ENCODE measurements at regions not wholly inside any gene's neighbourhood (a gene's known extent, or its start where the extent isn't known, plus 50 kb on each side); places are given as distances from the start of the nearest gene placed in this dataset.
A peak's percentile ranks its signal among the peaks of the same experiment; 100 is the strongest.

DNA sequence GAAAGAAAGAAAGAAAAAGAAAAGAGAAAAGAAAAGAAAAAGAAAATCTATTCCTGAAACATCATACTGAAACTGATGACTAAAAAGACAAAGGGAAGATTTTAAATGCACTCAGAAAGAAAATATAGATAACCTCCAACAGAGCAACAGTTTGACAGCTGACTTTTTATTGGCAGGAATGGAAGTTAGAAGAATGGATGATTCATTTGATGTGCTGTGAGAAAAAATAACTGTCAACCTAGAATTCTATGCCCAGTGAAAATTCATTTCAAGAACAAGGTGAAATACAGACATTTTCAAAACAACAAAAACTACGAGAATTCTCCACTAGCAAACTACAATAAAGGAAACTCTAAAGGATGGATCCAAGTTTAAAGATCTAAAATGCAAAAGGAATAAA, 50.5 kb upstream of the HSPA12A start:
- DNase-seq (ENCODE audit: low spot score): no peak

- no peak for DNase-seq (ENCODE audit: low spot score)
Measured at GRCh38 chr10:116796469-116796868, 52.8 kb upstream of the ENO4 start.

DNA sequence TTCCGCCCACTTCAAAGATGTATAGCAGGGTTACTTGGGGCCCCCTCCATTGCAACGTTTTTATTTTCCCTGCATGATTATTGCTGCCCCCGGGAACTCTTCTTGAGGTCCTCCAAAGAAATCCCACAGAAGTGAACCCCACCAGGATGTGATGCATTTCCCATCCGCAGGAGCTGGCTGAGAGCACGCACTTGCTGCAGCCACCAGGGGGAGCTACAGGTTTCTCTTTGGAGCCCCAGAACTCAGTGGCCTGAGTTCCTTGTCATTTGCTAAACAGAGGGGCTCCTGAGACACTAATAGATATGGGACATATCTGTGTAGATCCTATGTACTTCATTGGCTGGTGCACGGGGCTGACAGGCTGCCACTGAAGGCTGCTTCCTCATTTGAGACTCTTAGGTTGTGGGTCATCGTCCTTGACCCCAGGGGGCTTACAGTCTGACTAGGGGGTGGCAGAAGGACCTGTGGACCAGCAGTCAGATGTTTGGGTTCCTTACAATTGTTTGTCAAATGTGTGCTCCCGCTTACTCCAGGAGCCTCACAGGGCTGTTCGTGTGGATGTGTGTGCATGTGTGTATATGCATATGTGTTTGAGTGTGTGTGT, 52.3 kb upstream of the ENO4 start:
- DNase-seq (ENCODE audit: low spot score): no peak

- peak; percentile 67 for DNase-seq (ENCODE audit: low spot score)
Measured at GRCh38 chr10:116798859-116799258, 50.4 kb upstream of the ENO4 start.

Measured in mesenteric fat pad (tissue), 1 donor.